ENCODE measurements at regions not wholly inside any gene's neighbourhood (a gene's known extent, or its start where the extent isn't known, plus 50 kb on each side); places are given as distances from the start of the nearest gene placed in this dataset.

DNA sequence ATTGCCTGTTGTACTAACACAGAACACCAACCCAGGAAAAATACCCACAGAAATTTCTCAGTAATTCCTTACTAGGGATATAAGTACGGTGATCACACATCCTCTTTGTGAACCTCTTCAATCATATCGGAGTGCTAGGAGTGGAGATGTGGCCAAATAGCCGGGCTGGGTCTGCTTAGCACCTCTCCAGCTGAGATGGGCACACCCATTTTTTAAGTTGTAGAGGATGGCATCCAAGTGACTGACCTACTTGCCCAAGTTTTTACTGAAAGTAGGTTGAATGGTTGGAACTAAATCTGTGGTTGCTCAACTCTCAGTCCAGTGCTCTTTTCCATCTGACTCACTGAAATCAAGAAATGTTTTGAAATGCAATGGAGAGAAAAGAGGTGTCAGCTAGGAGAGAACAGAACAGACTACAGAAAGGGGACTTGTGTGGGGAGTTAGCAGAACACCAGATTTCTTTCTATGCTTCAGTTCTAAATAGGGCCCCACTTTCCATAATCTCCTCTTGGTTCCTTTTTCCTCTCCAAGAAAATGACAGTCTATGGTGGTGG is 68.7 kb upstream of the FSHR start:
- Histone ChIP-seq H3K36me3 (replicated peaks in 1 of 2; ENCODE audit: control insufficient read depth in 1 of 2, insufficient read depth in 2 of 2, low read length in 2 of 2) (no peaks in the 10 kb centered on the region), H4K20me1 (ENCODE audit: insufficient read depth, low read length) (no peaks in the 10 kb centered on the region), H3K79me2 (ENCODE audit: insufficient read depth, low read length) (no peaks in the 10 kb centered on the region), H3K9me3 (replicated peaks in 1 of 2; ENCODE audit: control insufficient read depth in 1 of 2, insufficient read depth in 1 of 2, low read length in 2 of 2) (no peaks in the 10 kb centered on the region), H2AFZ (ENCODE audit: insufficient read depth, low read depth, low read length, poor library complexity, severe bottlenecking) (no peak overlapping the region), H3K27me3 (ENCODE audit: control insufficient read depth in 2 of 2, insufficient read depth in 2 of 2, low read length in 2 of 2) (no peaks in the 10 kb centered on the region), H3K4me1 (ENCODE audit: control insufficient read depth in 1 of 2, insufficient read depth in 2 of 2, low read length in 2 of 2) (no peaks in the 10 kb centered on the region), H3K9ac (ENCODE audit: insufficient read depth, low read length, poor library complexity, severe bottlenecking) (no peak overlapping the region), H3K27ac (ENCODE audit: low read depth in 1 of 2, low read length in 2 of 2) (no peak overlapping the region), H3K4me3 (replicated peaks in 1 of 3; ENCODE audit: low read depth in 2 of 3, low read length in 3 of 3) (no peak overlapping the region), H3K4me2 (replicated peaks; ENCODE audit: extremely low read depth, low read length, poor library complexity, severe bottlenecking) (no peak overlapping the region)
- Mint-ChIP-seq H3K4me3 (no peak overlapping the region), H3K36me3 (no peaks in the 10 kb centered on the region), H3K9me3 (peaks cover 0 to 2% (median 0%) of the 10 kb centered on the region in 7 donors), H3K4me1 (no peaks in the 10 kb centered on the region), H3K27ac (no peak overlapping the region), H3K27me3 (ENCODE audit: low read depth in 3 of 3) (no peaks in the 10 kb centered on the region)
- TF ChIP-seq, protein P1, sequence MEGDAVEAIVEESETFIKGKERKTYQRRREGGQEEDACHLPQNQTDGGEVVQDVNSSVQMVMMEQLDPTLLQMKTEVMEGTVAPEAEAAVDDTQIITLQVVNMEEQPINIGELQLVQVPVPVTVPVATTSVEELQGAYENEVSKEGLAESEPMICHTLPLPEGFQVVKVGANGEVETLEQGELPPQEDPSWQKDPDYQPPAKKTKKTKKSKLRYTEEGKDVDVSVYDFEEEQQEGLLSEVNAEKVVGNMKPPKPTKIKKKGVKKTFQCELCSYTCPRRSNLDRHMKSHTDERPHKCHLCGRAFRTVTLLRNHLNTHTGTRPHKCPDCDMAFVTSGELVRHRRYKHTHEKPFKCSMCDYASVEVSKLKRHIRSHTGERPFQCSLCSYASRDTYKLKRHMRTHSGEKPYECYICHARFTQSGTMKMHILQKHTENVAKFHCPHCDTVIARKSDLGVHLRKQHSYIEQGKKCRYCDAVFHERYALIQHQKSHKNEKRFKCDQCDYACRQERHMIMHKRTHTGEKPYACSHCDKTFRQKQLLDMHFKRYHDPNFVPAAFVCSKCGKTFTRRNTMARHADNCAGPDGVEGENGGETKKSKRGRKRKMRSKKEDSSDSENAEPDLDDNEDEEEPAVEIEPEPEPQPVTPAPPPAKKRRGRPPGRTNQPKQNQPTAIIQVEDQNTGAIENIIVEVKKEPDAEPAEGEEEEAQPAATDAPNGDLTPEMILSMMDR (IDR thresholded peaks at IDR 0.05) = no peak
- DNase-seq = no peak
- 88% methylated on average over 1 of the region's 3 CpGs for WGBS (ENCODE audit: insufficient coverage)
- intact Hi-C loops (cut with micrococcal nuclease) = no loop called here

DNA sequence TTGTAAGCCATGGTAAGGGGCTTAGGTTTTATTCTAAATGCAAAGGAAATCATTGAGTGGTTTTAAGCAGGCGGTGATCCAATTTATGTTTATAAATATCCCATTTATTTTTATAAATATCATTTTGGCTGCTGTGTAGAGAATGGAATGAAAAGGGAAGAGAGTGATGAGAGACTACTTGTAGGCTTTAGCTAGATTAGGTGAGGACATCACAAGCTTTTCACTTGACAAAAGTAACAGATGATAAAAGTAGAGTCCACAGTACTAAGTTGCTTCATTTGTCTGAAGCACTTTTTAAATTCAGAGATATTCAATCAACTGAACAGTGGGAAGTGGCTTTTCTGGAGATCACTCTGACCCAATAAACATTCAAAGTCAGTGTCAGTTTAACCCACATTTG is 65.4 kb upstream of the FSHR start:
- Histone ChIP-seq H3K4me2 (replicated peaks; ENCODE audit: extremely low read depth, low read length, poor library complexity, severe bottlenecking) (no peak overlapping the region), H3K4me1 (ENCODE audit: control insufficient read depth in 1 of 2, insufficient read depth in 2 of 2, low read length in 2 of 2) (no peaks in the 10 kb centered on the region), H3K36me3 (replicated peaks in 1 of 2; ENCODE audit: control insufficient read depth in 1 of 2, insufficient read depth in 2 of 2, low read length in 2 of 2) (no peaks in the 10 kb centered on the region), H3K4me3 (replicated peaks in 1 of 3; ENCODE audit: low read depth in 2 of 3, low read length in 3 of 3) (no peak overlapping the region), H3K9me3 (replicated peaks in 1 of 2; ENCODE audit: control insufficient read depth in 1 of 2, insufficient read depth in 1 of 2, low read length in 2 of 2) (no peaks in the 10 kb centered on the region), H3K27me3 (ENCODE audit: control insufficient read depth in 2 of 2, insufficient read depth in 2 of 2, low read length in 2 of 2) (no peaks in the 10 kb centered on the region), H3K9ac (ENCODE audit: insufficient read depth, low read length, poor library complexity, severe bottlenecking) (no peak overlapping the region), H4K20me1 (ENCODE audit: insufficient read depth, low read length) (no peaks in the 10 kb centered on the region), H3K27ac (ENCODE audit: low read depth in 1 of 2, low read length in 2 of 2) (no peak overlapping the region), H3K79me2 (ENCODE audit: insufficient read depth, low read length) (no peaks in the 10 kb centered on the region), H2AFZ (ENCODE audit: insufficient read depth, low read depth, low read length, poor library complexity, severe bottlenecking) (no peak overlapping the region)
- H3K4me1 Mint-ChIP-seq = no peaks in the 10 kb centered on the region
- WGBS (ENCODE audit: insufficient coverage) = no CpG with 5 or more reads among the region's 1 CpG
- TF ChIP-seq, protein P1 (IDR thresholded peaks at IDR 0.05) = no peak
- peaks cover 0 to 4% (median 0%) of the 10 kb centered on the region in 7 donors for H3K9me3 Mint-ChIP-seq
- no peak overlapping the region for H3K4me3 Mint-ChIP-seq
- no peak for DNase-seq
- intact Hi-C loops (cut with micrococcal nuclease) = no loop called here
- no peaks in the 10 kb centered on the region for H3K27me3 Mint-ChIP-seq (ENCODE audit: low read depth in 3 of 3)
- H3K36me3 Mint-ChIP-seq = no peaks in the 10 kb centered on the region
- no peak overlapping the region for H3K27ac Mint-ChIP-seq

All from CD14-positive monocyte (primary cell).